H9 (cell line): ENCODE measurements at regions not wholly inside any gene's neighbourhood (a gene's known extent, or its start where the extent isn't known, plus 50 kb on each side); places are given as distances from the start of the nearest gene placed in this dataset.

Experiments
- DNase-seq: peaks from one replicate; pipeline ENCODE4 v3.0.0-alpha.2; 2017
- H2AFZ ChIP-seq: one replicate; pipeline ENCODE4 v1.6.1; 2013; ENCODE audit warnings: mild to moderate bottlenecking, low read length, control low read depth, moderate library complexity
- H2AK5ac ChIP-seq: 2 replicates; pipeline ENCODE4 v1.6.1; 2013; ENCODE audit warnings: low read length, control low read depth, mixed read lengths; ENCODE audit not compliant: insufficient read length
- H2BK120ac ChIP-seq: one replicate; pipeline ENCODE4 v1.6.1; 2013; ENCODE audit warnings: low read depth, mild to moderate bottlenecking, low read length, control low read depth, inconsistent platforms; ENCODE audit not compliant: poor library complexity, severe bottlenecking
- H2BK12ac ChIP-seq: 2 replicates; pipeline ENCODE4 v1.6.1; 2013; ENCODE audit warnings: low read length, control low read depth, mixed read lengths, low read depth; ENCODE audit not compliant: insufficient read length
- H2BK15ac ChIP-seq: 2 replicates; pipeline ENCODE4 v1.6.1; 2013; ENCODE audit warnings: low read depth, low read length, control low read depth
- H2BK20ac ChIP-seq: one replicate; pipeline ENCODE4 v1.6.1; 2013; ENCODE audit warnings: low read depth, mild to moderate bottlenecking, low read length, control low read depth, inconsistent platforms; ENCODE audit not compliant: poor library complexity, severe bottlenecking
- H2BK5ac ChIP-seq: 2 replicates; pipeline ENCODE4 v1.6.1; 2013; ENCODE audit warnings: low read length, control low read depth, mixed read lengths; ENCODE audit not compliant: insufficient read length
- H3K14ac ChIP-seq: 2 replicates; pipeline ENCODE4 v1.6.1; 2013; ENCODE audit warnings: low read length, control low read depth; ENCODE audit not compliant: insufficient read depth
- H3K18ac ChIP-seq: 2 replicates; pipeline ENCODE4 v1.6.1; 2013; ENCODE audit warnings: low read depth, mild to moderate bottlenecking, mixed read lengths, low read length, control low read depth; ENCODE audit not compliant: insufficient read length
- H3K23ac ChIP-seq: 2 replicates; pipeline ENCODE4 v1.6.1; 2013; ENCODE audit warnings: low read length, control low read depth, mixed read lengths, low read depth; ENCODE audit not compliant: insufficient read length
- H3K23me2 ChIP-seq: 2 replicates; pipeline ENCODE4 v1.6.1; 2013; ENCODE audit warnings: low read depth, mild to moderate bottlenecking, mixed read lengths, low read length, control low read depth; ENCODE audit not compliant: insufficient read length, poor library complexity, severe bottlenecking
- H3K27ac ChIP-seq: 2 replicates; pipeline ENCODE4 v1.5.1; 2013; ENCODE audit warnings: low read length, control low read depth, mixed read lengths, low read depth; ENCODE audit not compliant: insufficient read length
- H3K27me3 ChIP-seq: 2 replicates; pipeline ENCODE4 v1.6.1; 2013; ENCODE audit warnings: low read length, control low read depth, inconsistent platforms; ENCODE audit not compliant: insufficient read depth
- H3K4ac ChIP-seq: 2 replicates; pipeline ENCODE4 v1.6.1; 2013; ENCODE audit warnings: low read depth, mild to moderate bottlenecking, control low read depth, inconsistent platforms, low read length, moderate library complexity
- H3K4me1 ChIP-seq: 2 replicates; pipeline ENCODE4 v1.6.1; 2013; ENCODE audit warnings: low read length, control low read depth, inconsistent platforms; ENCODE audit not compliant: insufficient read depth
- H3K4me2 ChIP-seq: 2 replicates; pipeline ENCODE4 v1.6.1; 2013; ENCODE audit warnings: low read length, control low read depth, mixed read lengths; ENCODE audit not compliant: insufficient read length, insufficient read depth
- H3K56ac ChIP-seq: 2 replicates; pipeline ENCODE4 v1.6.1; 2013; ENCODE audit warnings: low read depth, mild to moderate bottlenecking, mixed read lengths, low read length, control low read depth; ENCODE audit not compliant: insufficient read length
- H3K79me1 ChIP-seq: 2 replicates; pipeline ENCODE4 v1.6.1; 2013; ENCODE audit warnings: low read depth, mild to moderate bottlenecking, moderate library complexity, low read length, control low read depth, inconsistent platforms; ENCODE audit not compliant: insufficient read depth, poor library complexity, severe bottlenecking
- H3K79me2 ChIP-seq: 2 replicates; pipeline ENCODE4 v1.6.1; 2013; ENCODE audit warnings: low read length, control low read depth, inconsistent platforms; ENCODE audit not compliant: insufficient read depth
- H3K9ac ChIP-seq: 2 replicates; pipeline ENCODE4 v1.6.1; 2013; ENCODE audit warnings: low read length, control low read depth, mixed read lengths; ENCODE audit not compliant: insufficient read length; ENCODE audit errors: extremely low read depth
- H3K9me3 ChIP-seq: one replicate; pipeline ENCODE4 v1.6.1; 2013; ENCODE audit warnings: low read depth, low read length, inconsistent platforms; ENCODE audit not compliant: control insufficient read depth
- H3T11ph ChIP-seq: one replicate; pipeline ENCODE4 v1.6.1; 2013; ENCODE audit warnings: mild to moderate bottlenecking, low read length, control low read depth, inconsistent platforms
- H4K20me1 ChIP-seq: one replicate; pipeline ENCODE4 v1.6.1; 2013; ENCODE audit not compliant: control insufficient read depth, insufficient read length, insufficient read depth
- H4K5ac ChIP-seq: 2 replicates; pipeline ENCODE4 v1.6.1; 2013; ENCODE audit warnings: low read depth, mild to moderate bottlenecking, mixed read lengths, low read length, control low read depth; ENCODE audit not compliant: insufficient read length
- H4K8ac ChIP-seq: replicated peaks from 2 replicates; pipeline ENCODE4 v1.6.1; 2013; ENCODE audit warnings: low read length, control low read depth, mixed read lengths, low read depth; ENCODE audit not compliant: insufficient read length
- H4K91ac ChIP-seq: 2 replicates; pipeline ENCODE4 v1.6.1; 2013; ENCODE audit warnings: low read depth, mild to moderate bottlenecking, moderate library complexity, mixed read lengths, low read length, control low read depth; ENCODE audit not compliant: insufficient read length
- H3K27ac Mint-ChIP-seq, 3 experiments: 2 replicates in 2 of 3; 3 replicates in 1 of 3; pipeline ENCODE4 v1.8.0; 2020 to 2021; ENCODE audit warnings: mixed read lengths in 3 of 3, mild to moderate bottlenecking in 1 of 3, moderate library complexity in 1 of 3
- H3K27me3 Mint-ChIP-seq: 2 replicates; pipeline ENCODE4 v1.8.0; 2021; ENCODE audit warnings: low read depth, mild to moderate bottlenecking, moderate library complexity, mixed read lengths
- H3K36me3 Mint-ChIP-seq, 3 experiments: 2 replicates in 2 of 3; 3 replicates in 1 of 3; pipeline ENCODE4 v1.8.0; 2020 to 2021; ENCODE audit warnings: low read depth in 3 of 3, mixed read lengths in 3 of 3; ENCODE audit not compliant: insufficient read depth in 1 of 3
- H3K4me1 Mint-ChIP-seq, 2 experiments: 2 replicates each; pipeline ENCODE4 v1.8.0; 2020; ENCODE audit warnings: mixed read lengths in 2 of 2
- H3K4me3 Mint-ChIP-seq, 2 experiments: 2 replicates in 1 of 2; 3 replicates in 1 of 2; pipeline ENCODE4 v1.8.0; 2020 to 2021; ENCODE audit warnings: mild to moderate bottlenecking in 2 of 2, mixed read lengths in 2 of 2, moderate library complexity in 1 of 2
- H3K9me3 Mint-ChIP-seq, 2 experiments: 2 replicates in 1 of 2; 3 replicates in 1 of 2; pipeline ENCODE4 v1.8.0; 2020; ENCODE audit warnings: mild to moderate bottlenecking in 2 of 2, mixed read lengths in 2 of 2, moderate library complexity in 1 of 2
- WGBS: extraction: QIAGEN DNeasy Blood & Tissue Kit; methylation state at CpG from one replicate; pipeline ENCODE4 v1.1.7; 2013; ENCODE audit warnings: missing lambda C conversion rate, low lambda C conversion rate, mixed read lengths; ENCODE audit not compliant: insufficient read length; ENCODE audit errors: extremely low coverage; 5-methylcytosine and 5-hydroxymethylcytosine counted together
- TF ChIP-seq, protein P1 (sequence below): fragments of 200-600 bp; sonication (generic); conservative IDR thresholded peaks from 3 replicates; pipeline ENCODE4 v1.8.0; 2021; ENCODE audit warnings: antibody characterized with exemption, mild to moderate bottlenecking

DNA sequence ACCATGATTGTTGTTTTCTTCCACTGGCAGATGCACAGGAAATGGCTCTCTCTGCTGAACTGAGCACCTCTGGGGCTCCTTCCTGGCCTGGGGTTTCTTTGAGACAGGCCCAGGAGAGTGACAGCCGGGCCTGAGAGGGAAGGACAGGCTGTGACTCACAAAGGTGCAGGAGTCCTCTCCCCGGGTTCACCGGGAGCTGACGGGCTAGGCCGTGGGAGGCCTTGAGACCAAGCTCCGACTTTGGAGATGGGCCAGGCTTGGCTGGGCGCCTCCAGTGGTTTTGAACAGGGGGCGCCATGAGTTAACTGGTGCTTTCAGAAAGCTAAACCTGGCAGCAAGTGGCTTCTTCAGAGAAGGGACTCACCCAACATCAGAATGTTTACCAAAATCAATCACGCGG lies 143.4 kb downstream of the URI1 start:
- no peak overlapping the region for H2AK5ac ChIP-seq
- no peak overlapping the region for H3K9ac ChIP-seq
- H3K79me2 ChIP-seq, result no peaks in the 10 kb centered on the region
- H3K27ac ChIP-seq, result no peak overlapping the region
- no peak overlapping the region for H3K18ac ChIP-seq
- no peaks in the 10 kb centered on the region for H3K36me3 Mint-ChIP-seq
- no peak overlapping the region for H3T11ph ChIP-seq
- DNase-seq, result peak; percentile 68
- no peaks in the 10 kb centered on the region for H4K20me1 ChIP-seq
- H2BK12ac ChIP-seq, result no peak overlapping the region
- H3K9me3 ChIP-seq, result no peaks in the 10 kb centered on the region
- H3K27me3 ChIP-seq, result no peaks in the 10 kb centered on the region
- H3K4ac ChIP-seq, result no peak overlapping the region
- H4K5ac ChIP-seq, result no peak overlapping the region
- H2AFZ ChIP-seq, result no peak overlapping the region
- no peak overlapping the region for H2BK15ac ChIP-seq
- H3K4me1 Mint-ChIP-seq, result no peaks in the 10 kb centered on the region
- WGBS, result no CpG with 5 or more reads among the region's 10 CpGs
- H3K23ac ChIP-seq, result no peak overlapping the region
- H2BK5ac ChIP-seq, result no peak overlapping the region
- H3K14ac ChIP-seq, result no peak overlapping the region
- H4K8ac ChIP-seq, result no peak overlapping the region
- TF ChIP-seq, protein P1, sequence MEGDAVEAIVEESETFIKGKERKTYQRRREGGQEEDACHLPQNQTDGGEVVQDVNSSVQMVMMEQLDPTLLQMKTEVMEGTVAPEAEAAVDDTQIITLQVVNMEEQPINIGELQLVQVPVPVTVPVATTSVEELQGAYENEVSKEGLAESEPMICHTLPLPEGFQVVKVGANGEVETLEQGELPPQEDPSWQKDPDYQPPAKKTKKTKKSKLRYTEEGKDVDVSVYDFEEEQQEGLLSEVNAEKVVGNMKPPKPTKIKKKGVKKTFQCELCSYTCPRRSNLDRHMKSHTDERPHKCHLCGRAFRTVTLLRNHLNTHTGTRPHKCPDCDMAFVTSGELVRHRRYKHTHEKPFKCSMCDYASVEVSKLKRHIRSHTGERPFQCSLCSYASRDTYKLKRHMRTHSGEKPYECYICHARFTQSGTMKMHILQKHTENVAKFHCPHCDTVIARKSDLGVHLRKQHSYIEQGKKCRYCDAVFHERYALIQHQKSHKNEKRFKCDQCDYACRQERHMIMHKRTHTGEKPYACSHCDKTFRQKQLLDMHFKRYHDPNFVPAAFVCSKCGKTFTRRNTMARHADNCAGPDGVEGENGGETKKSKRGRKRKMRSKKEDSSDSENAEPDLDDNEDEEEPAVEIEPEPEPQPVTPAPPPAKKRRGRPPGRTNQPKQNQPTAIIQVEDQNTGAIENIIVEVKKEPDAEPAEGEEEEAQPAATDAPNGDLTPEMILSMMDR, result peak; percentile 61
- no peak overlapping the region for H3K27ac Mint-ChIP-seq
- H3K4me1 ChIP-seq, result no peaks in the 10 kb centered on the region
- H3K4me2 ChIP-seq, result no peak overlapping the region
- H3K9me3 Mint-ChIP-seq, result peaks cover 0 to 5% of the 10 kb centered on the region in 2 experiments; a peak in 2 of 5 replicates
- H3K4me3 Mint-ChIP-seq, result no peak overlapping the region; a peak in 1 of 5 replicates
- peaks cover 7% of the 10 kb centered on the region for H3K27me3 Mint-ChIP-seq
- no peak overlapping the region for H2BK120ac ChIP-seq
- H4K91ac ChIP-seq, result no peak overlapping the region
- no peaks in the 10 kb centered on the region for H3K23me2 ChIP-seq
- no peaks in the 10 kb centered on the region for H3K79me1 ChIP-seq
- no peak overlapping the region for H3K56ac ChIP-seq
- H2BK20ac ChIP-seq, result no peak overlapping the region
